Lung (tissue), 11 donors: ENCODE measurements at regions not wholly inside any gene's neighbourhood (a gene's known extent, or its start where the extent isn't known, plus 50 kb on each side); places are given as distances from the start of the nearest gene placed in this dataset.

Experiments used
- ATAC-seq: fragments of 200-7000 bp; cut with Tn5 transposase; one replicate; pipeline ENCODE4 v1.9.1; 2020; ENCODE audit warnings: moderate number of reproducible peaks; ENCODE audit not compliant: insufficient read depth, low FRiP score
- DNase-seq, 3 donors: peaks; one replicate each; pipeline ENCODE4 v3.0.0-alpha.2; 2013 to 2017
- H3K27ac ChIP-seq, 2 donors: one replicate each; pipeline ENCODE4 v1.5.1; 2013; ENCODE audit warnings: mild to moderate bottlenecking in 2 of 2, moderate library complexity in 2 of 2, control low read depth in 1 of 2, inconsistent platforms in 1 of 2, low read depth in 1 of 2, low read length in 1 of 2
- H3K27me3 ChIP-seq, 3 donors: one replicate each; pipeline ENCODE4 v1.5.1; 2013; ENCODE audit warnings: low read length in 2 of 3; ENCODE audit not compliant: control insufficient read depth in 3 of 3, insufficient read depth in 3 of 3
- H3K36me3 ChIP-seq, 4 donors: one replicate each; pipeline ENCODE4 v1.5.1; 2013; ENCODE audit warnings: low read length in 4 of 4, mild to moderate bottlenecking in 1 of 4, moderate library complexity in 1 of 4; ENCODE audit not compliant: control insufficient read depth in 4 of 4, insufficient read depth in 4 of 4
- H3K4me1 ChIP-seq, 5 donors: one replicate each; pipeline ENCODE4 v1.5.1; 2013; ENCODE audit warnings: low read length in 5 of 5, mild to moderate bottlenecking in 2 of 5, moderate library complexity in 1 of 5; ENCODE audit not compliant: control insufficient read depth in 5 of 5, insufficient read depth in 5 of 5
- H3K4me3 ChIP-seq: one replicate; pipeline ENCODE4 v1.5.1; 2013; ENCODE audit warnings: mild to moderate bottlenecking, control low read depth, moderate library complexity
- H3K9ac ChIP-seq, 2 donors: one replicate each; pipeline ENCODE4 v1.5.1; 2013; ENCODE audit warnings: low read length in 2 of 2, control low read depth in 1 of 2; ENCODE audit not compliant: insufficient read depth in 1 of 2
- H3K9me3 ChIP-seq, 4 donors: one replicate each; pipeline ENCODE4 v1.5.1; 2013; ENCODE audit warnings: low read length in 3 of 4, mild to moderate bottlenecking in 1 of 4, moderate library complexity in 1 of 4; ENCODE audit not compliant: control insufficient read depth in 4 of 4, insufficient read depth in 3 of 4
- CTCF ChIP-seq: IDR thresholded peaks from 2 replicates; pipeline ENCODE4 v1.5.1; 2012; ENCODE audit warnings: mild to moderate bottlenecking; ENCODE audit errors: control extremely low read depth, extremely low read depth
- WGBS, 2 donors: extraction: QIAGEN DNeasy Blood & Tissue Kit; methylation state at CpG; one replicate each; pipeline ENCODE4 v1.1.7; 2013; 5-methylcytosine and 5-hydroxymethylcytosine counted together
- donor health status: control.
- donor health status: control.
- donor health status: Bipolar disorder and iron deficiency.
- donor health status: healthy.
- donor health status: DM: yes; HTN: yes; CAD: no.

DNA sequence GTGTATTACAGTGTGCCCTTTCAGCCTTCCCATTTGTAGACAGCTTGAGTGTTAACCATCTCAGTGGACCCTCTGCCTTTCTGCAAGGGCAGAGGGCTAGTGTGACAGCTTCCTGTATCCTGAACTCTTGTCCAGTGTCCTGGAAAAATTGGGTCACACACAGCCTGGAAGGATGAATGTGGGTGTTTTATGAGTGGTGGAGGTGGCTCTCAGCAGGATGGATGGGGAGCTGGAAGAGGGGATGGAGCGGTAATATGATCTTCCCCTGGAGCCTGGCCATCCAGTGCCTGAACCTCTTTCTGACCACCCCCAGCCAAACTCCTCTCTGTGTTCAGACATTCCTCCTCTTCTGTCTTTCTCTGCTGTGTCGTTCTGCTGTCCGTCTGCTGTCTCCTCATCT lies 113.0 kb downstream of the KIF4B start:
- H3K9me3 ChIP-seq = peaks cover 0 to 2% (median 0%) of the 10 kb centered on the region in 4 donors
- WGBS, 2 donors = 79 to 82% methylated on average over 3 of the region's 3 CpGs
- no peak for ATAC-seq
- H3K27ac ChIP-seq = no peak overlapping the region
- peaks cover 0 to 2% (median 0%) of the 10 kb centered on the region in 5 donors for H3K4me1 ChIP-seq
- DNase-seq = no peak
- H3K9ac ChIP-seq = no peak overlapping the region
- H3K27me3 ChIP-seq = no peaks in the 10 kb centered on the region
- H3K36me3 ChIP-seq = no peaks in the 10 kb centered on the region
- no peak overlapping the region for H3K4me3 ChIP-seq
- no peak for TF ChIP-seq CTCF

- ATAC-seq (no peak), DNase-seq (no peak)
- Histone ChIP-seq H3K27me3 (no peaks in the 10 kb centered on the region), H3K4me1 (peaks cover 0 to 2% (median 0%) of the 10 kb centered on the region in 5 donors), H3K36me3 (no peaks in the 10 kb centered on the region), H3K4me3 (no peak overlapping the region), H3K9me3 (no peaks in the 10 kb centered on the region), H3K9ac (no peak overlapping the region), H3K27ac (no peak overlapping the region)
- 93% methylated on average over 5 of the region's 5 CpGs for WGBS, 2 donors
- TF ChIP-seq CTCF = no peak
These were observed 114.0 kb downstream of the KIF4B start for GRCh38 chr5:155127552-155127951.

GRCh38 chr5:155128786-155129512 lies 115.4 kb downstream of the KIF4B start:
- ATAC-seq (no peak), DNase-seq (no peak)
- no peak for TF ChIP-seq CTCF
- no peaks in the 10 kb centered on the region for H3K9me3 ChIP-seq
- 73 to 83% methylated on average over 7 of the region's 7 CpGs for WGBS, 2 donors
- H3K36me3 ChIP-seq = no peaks in the 10 kb centered on the region
- no peaks in the 10 kb centered on the region for H3K27me3 ChIP-seq
- H3K9ac ChIP-seq = no peak overlapping the region
- peaks cover 0 to 2% (median 0%) of the 10 kb centered on the region in 5 donors for H3K4me1 ChIP-seq
- no peak overlapping the region for H3K27ac ChIP-seq
- no peak overlapping the region for H3K4me3 ChIP-seq

GRCh38 chr5:155129513-155129880 lies 115.9 kb downstream of the KIF4B start:
- no peak for TF ChIP-seq CTCF
- H3K9me3 ChIP-seq = no peaks in the 10 kb centered on the region
- DNase-seq = no peak
- H3K4me3 ChIP-seq = no peak overlapping the region
- H3K27ac ChIP-seq = no peak overlapping the region
- no peak overlapping the region for H3K9ac ChIP-seq
- H3K36me3 ChIP-seq = no peaks in the 10 kb centered on the region
- ATAC-seq = no peak
- no peaks in the 10 kb centered on the region for H3K27me3 ChIP-seq
- H3K4me1 ChIP-seq = peaks cover 0 to 2% (median 0%) of the 10 kb centered on the region in 5 donors
